ENCODE measurements at regions not wholly inside any gene's neighbourhood (a gene's known extent, or its start where the extent isn't known, plus 50 kb on each side); places are given as distances from the start of the nearest gene placed in this dataset.
A peak's percentile ranks its signal among the peaks of the same experiment; 100 is the strongest.
"Not testable (repeated sequence)": the region's sequence is repeated elsewhere in the genome, so short reads cannot be mapped to it uniquely, and the experiment has no call there.

GRCh38 chr2:142310530-142310929, 179.7 kb upstream of the LRP1B start:
- DNase-seq = no peak

DNA sequence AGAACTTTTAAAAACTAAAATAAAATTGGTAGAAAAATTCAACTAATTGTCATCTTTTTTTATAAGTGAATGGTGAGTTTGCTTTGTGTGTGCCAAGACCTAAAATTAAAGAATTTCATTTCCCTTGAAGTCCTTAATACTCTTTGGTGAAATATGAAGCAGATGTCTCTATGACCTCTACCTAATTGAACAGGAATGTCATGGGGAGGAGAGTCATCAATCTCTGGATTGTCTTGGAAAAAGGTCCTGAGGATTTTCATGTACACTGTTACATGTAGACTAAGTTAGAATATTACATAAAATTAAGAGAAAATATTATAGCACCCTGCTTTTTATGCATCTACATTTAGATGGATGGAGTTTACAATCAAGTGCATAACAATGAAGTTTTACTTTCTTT, 177.9 kb upstream of the LRP1B start:
- DNase-seq = no peak

GRCh38 chr2:142307616-142308115, 176.8 kb upstream of the LRP1B start:
- no peak for DNase-seq

DNA sequence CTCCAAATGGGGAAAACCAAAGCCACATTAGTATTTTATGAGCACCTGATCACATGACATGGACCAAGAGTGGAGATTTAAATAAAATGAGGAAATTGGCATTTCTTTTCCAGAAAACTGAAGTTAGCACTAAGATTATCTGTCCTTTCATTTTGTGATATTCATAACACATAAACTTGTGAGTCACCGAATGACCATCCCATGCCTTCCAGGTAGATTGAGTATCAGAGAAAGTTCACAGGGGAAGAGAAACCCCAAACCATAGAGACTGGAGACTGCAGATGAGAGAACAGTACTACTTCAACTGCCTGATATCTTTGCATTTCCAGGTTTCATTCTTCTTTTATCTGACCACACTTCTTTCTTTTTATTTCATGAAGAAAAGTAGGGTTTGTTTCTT, 176.3 kb upstream of the LRP1B start:
- DNase-seq = no peak

GRCh38 chr2:142306131-142306530, 175.3 kb upstream of the LRP1B start:
- DNase-seq = no peak

DNA sequence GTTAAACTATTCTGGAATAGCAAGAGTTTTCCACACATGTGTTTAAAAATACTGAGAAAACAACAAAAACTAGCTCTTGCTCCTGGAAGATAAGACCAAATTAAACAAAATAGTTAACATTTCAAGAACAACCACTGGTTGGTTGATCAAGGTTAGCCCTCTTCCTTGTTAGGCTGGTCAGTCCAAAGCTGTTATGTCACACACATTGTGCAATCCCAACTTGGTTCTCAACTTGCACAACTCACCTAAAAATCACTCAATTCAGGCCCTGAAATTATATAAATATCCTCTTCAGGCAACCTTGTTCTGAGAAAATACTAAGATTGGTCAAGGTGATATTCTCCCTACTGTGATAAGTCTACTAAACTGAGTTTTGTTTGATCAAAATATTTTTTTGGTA, 169.7 kb upstream of the LRP1B start:
- DNase-seq = no peak

DNA sequence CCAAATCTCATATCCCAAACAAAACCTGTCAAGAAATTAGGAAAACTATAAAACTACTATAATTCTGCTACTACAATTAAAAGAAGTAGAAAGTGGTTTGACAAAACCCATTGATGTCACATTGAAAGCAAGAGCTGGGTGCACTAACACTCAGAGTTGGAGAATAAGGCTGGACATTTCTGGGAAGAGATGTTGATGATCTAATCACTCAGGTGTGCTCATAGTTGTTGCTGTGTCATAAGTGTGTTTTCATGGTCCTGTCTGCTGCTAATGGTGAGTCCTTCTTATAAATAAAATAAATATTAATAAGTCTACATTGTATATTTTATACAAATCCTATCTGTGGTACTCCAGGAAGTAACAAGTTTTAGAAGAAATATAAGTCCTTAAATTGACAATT, 168.2 kb upstream of the LRP1B start:
- DNase-seq = no peak

DNA sequence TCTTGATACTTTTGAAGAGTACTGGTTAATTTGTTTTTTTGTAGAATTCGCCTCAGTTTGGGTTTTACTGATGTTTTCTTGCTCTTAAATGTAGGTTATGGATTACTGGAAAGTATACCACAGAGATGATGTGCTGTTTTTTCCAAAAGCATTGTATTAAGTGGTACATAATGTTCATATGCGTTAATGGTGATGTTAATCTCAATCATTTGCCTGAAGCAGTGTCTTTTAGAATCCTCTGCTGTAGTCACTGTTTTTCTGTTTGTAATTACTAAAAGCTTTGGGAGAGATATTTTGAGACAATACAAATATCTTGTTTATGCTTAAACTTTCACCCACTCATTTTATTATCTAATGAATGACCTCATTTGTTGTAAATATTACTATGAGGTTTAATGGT, 163.4 kb upstream of the LRP1B start:
- no peak for DNase-seq

DNA sequence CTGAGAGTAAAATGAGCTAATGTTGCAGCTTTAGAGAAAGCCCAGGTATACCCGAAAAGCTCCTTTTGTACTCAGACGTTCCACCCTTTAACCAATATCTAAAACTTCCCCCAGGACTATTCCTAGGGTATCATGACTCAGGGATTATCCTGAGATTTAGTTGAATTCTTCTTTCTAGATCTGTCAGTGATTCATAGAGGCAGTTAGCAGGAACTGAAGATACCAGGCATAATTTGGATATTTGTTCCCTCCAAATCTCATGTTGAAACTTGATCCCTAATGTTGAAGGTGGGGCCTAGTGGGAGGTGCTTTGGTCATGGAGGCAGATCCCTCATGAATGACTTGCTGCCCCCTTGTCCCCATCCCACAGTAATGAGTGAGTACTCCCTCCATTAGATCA, 161.2 kb upstream of the LRP1B start:
- DNase-seq = no peak

GRCh38 chr2:142290931-142291330, 160.1 kb upstream of the LRP1B start:
- DNase-seq = no peak

DNA sequence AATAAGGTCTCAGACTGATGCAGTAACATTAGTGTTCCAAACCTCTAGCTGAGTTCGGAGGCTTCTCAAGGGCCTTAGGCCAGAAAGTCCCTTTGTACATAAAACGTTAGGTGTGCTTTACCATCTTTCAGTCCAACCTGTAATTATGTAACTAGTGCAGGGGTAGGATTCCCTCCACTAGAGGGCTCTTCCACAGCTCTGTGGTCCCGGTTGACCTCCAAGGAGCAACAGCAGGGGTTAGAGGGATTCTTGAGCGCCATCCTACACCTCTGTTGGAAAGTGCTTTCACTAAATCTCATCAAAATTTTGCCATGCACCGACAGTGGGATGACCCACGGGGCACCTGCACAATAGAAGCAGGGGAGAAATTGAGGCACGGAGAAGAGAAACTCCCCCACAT, 155.8 kb upstream of the LRP1B start:
- peak; percentile 15 for DNase-seq

GRCh38 chr2:142285480-142285879, 154.7 kb upstream of the LRP1B start:
- no peak for DNase-seq

- DNase-seq = not testable (repeated sequence)
Measured at GRCh38 chr2:142284336-142284735, 153.5 kb upstream of the LRP1B start.

DNA sequence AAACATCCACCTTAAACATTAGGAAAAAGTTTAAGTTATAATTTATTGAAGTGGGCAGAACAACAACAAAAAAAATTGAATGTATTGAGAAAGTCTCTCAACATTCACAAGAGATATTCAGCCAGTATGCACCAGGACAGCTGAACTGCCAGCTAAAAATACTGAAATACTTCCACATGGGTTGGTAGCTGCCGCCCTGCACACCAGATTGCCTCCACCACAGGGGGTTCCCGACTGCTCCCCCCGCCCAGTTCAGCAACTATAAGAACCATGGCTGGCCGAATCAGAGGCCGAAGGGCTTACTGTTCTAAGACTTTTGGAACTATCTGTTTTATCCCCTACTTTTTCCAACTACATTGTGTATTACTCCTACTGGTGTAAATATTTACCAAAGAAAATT, 150.0 kb upstream of the LRP1B start:
- no peak for DNase-seq

DNA sequence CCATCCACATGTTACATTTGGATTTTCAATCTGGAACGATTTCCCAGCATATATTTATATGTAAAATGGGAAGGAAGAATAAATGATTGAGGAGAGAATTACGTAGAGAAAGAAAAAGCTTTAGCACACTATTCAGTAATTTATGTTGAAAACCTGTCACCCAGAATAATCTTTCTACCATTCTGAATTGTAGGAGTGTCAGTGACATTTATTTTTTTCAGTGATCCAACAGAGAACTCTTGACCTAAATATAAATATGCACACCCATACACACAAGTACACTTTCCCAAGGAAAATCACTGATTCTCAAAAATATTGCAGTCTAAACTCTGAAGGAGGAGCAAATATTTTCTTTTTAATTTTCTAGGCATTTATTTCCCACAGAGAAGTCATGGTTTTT, 140.2 kb upstream of the LRP1B start:
- DNase-seq = no peak

DNA sequence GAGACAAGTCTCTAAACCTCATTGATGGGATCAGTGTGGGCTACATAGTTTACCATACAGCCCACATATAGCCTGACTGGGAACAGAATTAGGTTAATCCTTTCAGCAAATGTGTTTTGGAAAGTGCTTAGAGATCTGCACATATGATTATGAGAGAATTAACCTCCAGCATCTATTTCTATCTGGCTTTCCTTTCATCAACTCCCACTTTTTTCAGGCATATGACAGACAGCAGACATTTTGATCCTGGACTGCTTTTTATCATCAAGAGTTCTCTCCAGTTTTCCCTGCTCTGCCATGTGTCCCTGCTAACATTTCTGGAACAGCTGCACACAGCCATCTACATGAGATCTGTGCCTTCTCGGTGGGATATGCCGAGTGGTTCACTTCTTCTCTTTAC, 139.5 kb upstream of the LRP1B start:
- DNase-seq = no peak

DNA sequence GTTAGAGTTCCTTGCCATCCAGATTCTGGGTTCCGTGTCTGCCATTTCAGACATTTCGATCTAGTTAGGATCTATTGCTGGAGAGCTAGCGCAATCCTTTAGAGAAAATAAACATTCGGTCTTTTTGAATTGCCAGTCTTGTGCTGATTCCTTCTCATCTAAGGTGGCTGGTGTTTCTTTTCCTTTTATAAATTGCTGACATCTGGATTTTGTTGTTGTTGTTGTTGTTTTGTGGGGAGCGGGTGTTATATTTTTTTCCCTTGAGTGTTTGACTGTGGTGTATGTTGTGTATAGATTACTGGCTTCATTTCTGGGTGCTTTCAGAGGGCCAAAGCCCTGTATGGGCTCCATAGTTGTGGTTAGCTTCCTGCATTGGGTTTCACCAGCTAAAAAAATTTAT, 128.5 kb upstream of the LRP1B start:
- no peak for DNase-seq

GRCh38 chr2:142254031-142254430, 123.2 kb upstream of the LRP1B start:
- DNase-seq = no peak

- no peak for DNase-seq
Measured at GRCh38 chr2:142241016-142241415, 110.2 kb upstream of the LRP1B start.

DNA sequence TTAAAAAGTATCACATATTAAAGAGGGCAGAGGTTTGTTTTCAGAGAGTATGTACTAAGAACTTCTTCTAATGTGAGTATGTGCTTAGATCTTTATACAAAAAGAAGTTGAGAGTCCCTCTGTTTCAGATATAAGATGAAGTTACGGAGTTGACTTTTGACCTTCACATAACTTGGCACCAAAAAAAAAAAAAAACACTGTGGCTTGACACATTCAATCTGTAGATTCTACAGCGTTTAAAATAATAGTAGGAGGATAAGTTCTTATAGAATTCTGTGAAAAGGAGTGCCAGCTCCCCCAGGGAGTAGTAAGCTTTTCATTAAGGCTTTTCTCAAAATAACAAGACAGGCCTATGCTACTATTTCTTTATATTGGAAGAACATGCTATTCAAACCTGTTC, 105.4 kb upstream of the LRP1B start:
- DNase-seq = no peak

GRCh38 chr2:142234741-142235140, 103.9 kb upstream of the LRP1B start:
- DNase-seq = no peak

DNA sequence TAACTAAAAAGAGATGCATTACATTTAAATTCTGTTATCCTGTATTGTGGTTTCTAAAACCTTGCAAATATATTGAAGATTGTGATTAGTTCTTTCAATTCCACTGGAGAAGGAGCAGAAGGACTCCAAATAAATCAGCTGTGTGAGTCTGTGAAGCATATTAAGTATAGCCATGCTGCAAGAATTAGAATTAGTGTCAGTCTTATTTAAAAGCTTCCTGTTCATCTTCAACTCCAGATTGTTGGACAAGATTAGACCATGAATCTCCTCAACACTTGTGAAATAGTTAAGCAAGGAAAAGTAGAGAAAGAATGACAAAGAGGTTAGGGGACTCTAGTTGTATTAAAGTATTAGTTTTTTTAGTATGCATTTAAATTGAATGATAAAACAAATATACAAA, 92.5 kb upstream of the LRP1B start:
- DNase-seq = no peak

DNA sequence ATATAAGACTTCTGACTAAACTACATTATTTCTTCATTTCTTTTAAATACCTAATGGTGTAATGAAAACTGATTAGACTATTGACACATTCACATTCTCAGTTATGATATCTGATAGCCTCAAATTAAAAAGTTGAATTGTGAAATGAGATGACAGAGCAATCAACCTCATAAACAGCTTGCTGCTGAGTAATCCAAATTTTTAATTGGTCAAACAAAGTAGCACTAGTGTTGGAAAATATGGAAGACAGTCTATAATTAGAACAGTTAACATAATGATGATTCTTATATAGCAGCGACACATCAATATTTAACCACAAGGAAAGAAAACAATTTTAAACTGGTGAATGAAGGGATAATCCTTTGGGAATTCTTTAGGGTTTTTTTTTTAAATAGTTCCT, 91.9 kb upstream of the LRP1B start:
- no peak for DNase-seq

DNA sequence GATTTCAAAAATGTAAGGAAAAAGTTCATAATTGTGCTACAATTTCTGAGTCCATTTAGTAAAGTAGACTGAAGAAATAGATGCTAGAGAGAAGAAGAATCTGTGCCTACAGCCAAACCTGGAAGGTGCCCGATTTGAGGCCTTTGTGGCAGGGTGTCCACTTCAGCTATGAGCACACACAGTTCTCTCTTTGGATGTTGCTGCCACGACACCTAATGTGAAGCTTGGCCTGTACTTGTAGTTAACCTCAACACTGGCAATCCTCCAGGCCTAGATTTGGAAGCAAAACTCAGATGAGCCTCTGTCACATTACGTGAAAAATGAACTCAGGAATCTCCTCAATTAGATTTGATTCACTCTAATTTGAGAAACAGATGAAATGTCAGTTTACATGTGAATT, 90.1 kb upstream of the LRP1B start:
- DNase-seq = no peak

GRCh38 chr2:142220239-142220638, 89.4 kb upstream of the LRP1B start:
- DNase-seq = no peak

GRCh38 chr2:142218471-142218870, 87.7 kb upstream of the LRP1B start:
- no peak for DNase-seq

All from hematopoietic multipotent progenitor cell treated with erythropoietin and hydrocortisone succinate and interleukin-3 and kit ligand, for 8 days (in vitro differentiated cells).